ENCODE measurements at regions not wholly inside any gene's neighbourhood (a gene's known extent, or its start where the extent isn't known, plus 50 kb on each side); places are given as distances from the start of the nearest gene placed in this dataset.
"Not testable (repeated sequence)": the region's sequence is repeated elsewhere in the genome, so short reads cannot be mapped to it uniquely, and the experiment has no call there.

- Histone ChIP-seq H3K4me1 (no peaks in the 10 kb centered on the region), H3K27me3 (no peaks in the 10 kb centered on the region), H3K4me3 (no peak overlapping the region), H3K9me3 (no peaks in the 10 kb centered on the region), H3K36me3 (no peaks in the 10 kb centered on the region), H3K27ac (no peak overlapping the region)
- WGBS, 2 donors, result 73 to 76% methylated on average over 4 of the region's 4 CpGs
- TF ChIP-seq POLR2A (IDR thresholded peaks at IDR 0.05), result no peak
- no peak for TF ChIP-seq EP300 (IDR thresholded peaks at IDR 0.05)
- TF ChIP-seq, protein P1, sequence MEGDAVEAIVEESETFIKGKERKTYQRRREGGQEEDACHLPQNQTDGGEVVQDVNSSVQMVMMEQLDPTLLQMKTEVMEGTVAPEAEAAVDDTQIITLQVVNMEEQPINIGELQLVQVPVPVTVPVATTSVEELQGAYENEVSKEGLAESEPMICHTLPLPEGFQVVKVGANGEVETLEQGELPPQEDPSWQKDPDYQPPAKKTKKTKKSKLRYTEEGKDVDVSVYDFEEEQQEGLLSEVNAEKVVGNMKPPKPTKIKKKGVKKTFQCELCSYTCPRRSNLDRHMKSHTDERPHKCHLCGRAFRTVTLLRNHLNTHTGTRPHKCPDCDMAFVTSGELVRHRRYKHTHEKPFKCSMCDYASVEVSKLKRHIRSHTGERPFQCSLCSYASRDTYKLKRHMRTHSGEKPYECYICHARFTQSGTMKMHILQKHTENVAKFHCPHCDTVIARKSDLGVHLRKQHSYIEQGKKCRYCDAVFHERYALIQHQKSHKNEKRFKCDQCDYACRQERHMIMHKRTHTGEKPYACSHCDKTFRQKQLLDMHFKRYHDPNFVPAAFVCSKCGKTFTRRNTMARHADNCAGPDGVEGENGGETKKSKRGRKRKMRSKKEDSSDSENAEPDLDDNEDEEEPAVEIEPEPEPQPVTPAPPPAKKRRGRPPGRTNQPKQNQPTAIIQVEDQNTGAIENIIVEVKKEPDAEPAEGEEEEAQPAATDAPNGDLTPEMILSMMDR (IDR thresholded peaks at IDR 0.05), result no peak
- TF ChIP-seq POLR2AphosphoS5 (IDR thresholded peaks at IDR 0.05), result no peak
- DNase-seq (no peak), ATAC-seq (ENCODE audit: low FRiP score in 2 of 2) (no peak)
Measured at GRCh38 chr10:34884272-34884952, 69.3 kb upstream of the PARD3 start.

- Histone ChIP-seq H3K27me3 (no peaks in the 10 kb centered on the region), H3K36me3 (no peaks in the 10 kb centered on the region), H3K4me3 (no peak overlapping the region), H3K9me3 (no peaks in the 10 kb centered on the region), H3K27ac (no peak overlapping the region), H3K4me1 (no peaks in the 10 kb centered on the region)
- no peak for TF ChIP-seq EP300 (IDR thresholded peaks at IDR 0.05)
- TF ChIP-seq, protein P1 (IDR thresholded peaks at IDR 0.05), result no peak
- TF ChIP-seq POLR2A (IDR thresholded peaks at IDR 0.05), result no peak
- TF ChIP-seq POLR2AphosphoS5 (IDR thresholded peaks at IDR 0.05), result no peak
- no peak for ATAC-seq (ENCODE audit: low FRiP score in 2 of 2)
- DNase-seq, result no peak
- whole genome bisulfite sequencing, 2 donors, result 86% methylated on average over 7 of the region's 7 CpGs
Measured at GRCh38 chr10:34880817-34881216, 65.7 kb upstream of the PARD3 start.

- H3K36me3 ChIP-seq; H3K9me3 ChIP-seq; H3K4me1 ChIP-seq; ATAC-seq (ENCODE audit: low FRiP score in 2 of 2); H3K4me3 ChIP-seq; H3K27ac ChIP-seq; DNase-seq; H3K27me3 ChIP-seq: not testable (repeated sequence)
- 89 to 100% methylated on average over 1 of the region's 1 CpG for WGBS, 2 donors
Measured at GRCh38 chr10:34878651-34879050, 63.6 kb upstream of the PARD3 start.

DNA sequence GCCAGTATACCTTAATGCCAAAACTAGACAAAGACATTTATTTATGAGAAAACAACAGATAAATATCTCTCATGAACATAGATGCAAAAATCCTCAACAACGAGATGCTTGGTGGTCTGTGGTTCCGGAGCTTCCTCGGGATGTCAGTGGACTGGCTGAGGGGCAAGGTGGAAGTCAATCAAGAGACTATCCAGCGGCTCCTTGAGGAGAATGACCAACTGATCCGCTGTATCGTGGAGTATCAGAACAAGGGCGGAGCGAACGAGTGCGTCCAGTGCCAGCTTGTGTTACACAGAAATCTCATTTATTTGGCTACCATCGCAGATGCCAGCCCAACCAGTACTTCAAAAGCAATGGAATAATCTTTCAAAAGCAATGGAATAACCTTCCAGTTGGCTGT, 60.0 kb upstream of the PARD3 start:
- TF ChIP-seq POLR2AphosphoS5 (IDR thresholded peaks at IDR 0.05), result no peak
- TF ChIP-seq POLR2A (IDR thresholded peaks at IDR 0.05), result no peak
- TF ChIP-seq, protein P1 (IDR thresholded peaks at IDR 0.05), result no peak
- no peak for TF ChIP-seq EP300 (IDR thresholded peaks at IDR 0.05)
- ATAC-seq (ENCODE audit: low FRiP score in 2 of 2), result no peak
- 94 to 96% methylated on average over 11 of the region's 11 CpGs for WGBS, 2 donors

DNA sequence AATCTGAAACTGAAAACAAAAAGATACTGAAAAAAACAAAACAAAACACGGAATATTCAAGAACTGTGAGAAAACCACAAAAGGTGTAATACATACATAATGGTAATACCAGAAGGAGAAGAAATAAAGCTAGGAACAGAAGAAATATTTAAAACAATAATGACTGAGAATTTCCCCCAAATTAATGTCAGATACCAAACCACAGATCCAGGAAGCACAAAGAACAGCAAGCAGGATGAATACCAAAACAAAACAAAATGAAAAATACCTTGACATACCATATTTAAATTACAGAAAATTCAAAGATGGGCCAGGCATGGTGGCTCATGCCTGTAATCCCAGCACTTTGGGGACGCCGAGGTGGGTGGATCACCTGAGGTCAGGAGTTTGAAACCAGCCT, 57.7 kb upstream of the PARD3 start:
- DNase-seq (no peak), ATAC-seq (ENCODE audit: low FRiP score in 2 of 2) (no peak)
- no peaks in the 10 kb centered on the region for H3K36me3 ChIP-seq
- H3K4me1 ChIP-seq, result no peaks in the 10 kb centered on the region
- no peak for TF ChIP-seq EP300 (IDR thresholded peaks at IDR 0.05)
- TF ChIP-seq, protein P1 (IDR thresholded peaks at IDR 0.05), result no peak
- WGBS, 2 donors, result 80 to 93% methylated on average over 3 of the region's 3 CpGs
- H3K9me3 ChIP-seq, result no peaks in the 10 kb centered on the region
- H3K27me3 ChIP-seq, result no peaks in the 10 kb centered on the region
- no peak overlapping the region for H3K4me3 ChIP-seq
- H3K27ac ChIP-seq, result no peak overlapping the region

More for the DNA sequence above, 60.0 kb upstream of the PARD3 start:
- Histone ChIP-seq H3K36me3 (no peaks in the 10 kb centered on the region), H3K4me3 (no peak overlapping the region), H3K27me3 (no peaks in the 10 kb centered on the region), H3K27ac (no peak overlapping the region), H3K9me3 (no peaks in the 10 kb centered on the region), H3K4me1 (no peaks in the 10 kb centered on the region)
- DNase-seq, result no peak

All from upper lobe of left lung (tissue), 6 donors.